ENCODE measurements at regions not wholly inside any gene's neighbourhood (a gene's known extent, or its start where the extent isn't known, plus 50 kb on each side); places are given as distances from the start of the nearest gene placed in this dataset.

DNA sequence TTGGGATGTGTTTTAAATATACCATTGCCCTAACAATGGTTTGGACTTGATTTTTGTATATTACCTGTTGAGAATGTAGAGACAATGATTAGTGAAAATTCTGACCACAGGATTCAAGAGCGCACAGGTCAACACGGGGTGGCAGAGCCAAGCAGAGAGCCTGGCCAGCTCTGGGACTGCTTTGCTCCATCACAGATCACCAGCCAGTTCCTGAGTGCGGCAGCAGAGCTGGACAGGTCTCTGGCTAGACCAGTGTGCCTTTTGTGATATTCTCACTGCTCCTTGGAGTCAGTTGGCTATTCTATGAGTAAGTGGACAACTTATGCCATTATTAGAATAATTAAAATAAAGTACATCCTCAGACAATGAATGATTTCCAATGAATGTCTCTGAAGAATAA is 351.2 kb upstream of the ATP10A start:
- no peaks in the 10 kb centered on the region for H3K9me3 ChIP-seq (ENCODE audit: control insufficient read depth, insufficient read depth, low read depth, low read length)
- CTCF ChIA-PET = no interaction called here

DNA sequence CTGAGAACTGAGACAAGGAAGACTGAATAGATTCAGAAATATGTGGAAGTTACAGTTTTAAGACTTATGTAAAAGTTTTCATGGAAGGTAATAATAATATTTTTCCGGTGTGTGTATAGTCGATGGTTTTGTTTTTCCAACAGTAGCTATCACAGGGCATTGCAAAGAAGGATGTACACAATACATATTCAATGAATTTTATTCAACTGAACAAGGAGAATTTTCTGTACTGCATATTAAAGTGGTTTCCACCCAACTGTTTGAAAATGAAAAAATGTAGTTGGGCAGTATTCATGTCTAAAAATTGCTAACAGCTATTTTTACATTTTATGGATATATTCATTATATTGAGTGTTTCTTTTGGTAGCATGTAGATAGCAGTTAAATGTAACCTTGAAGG is 350.3 kb upstream of the ATP10A start:
- H3K27ac ChIP-seq (ENCODE audit: extremely low read depth, low read depth, low read length) = no peak overlapping the region
- no peak for TF ChIP-seq GLIS2 (tag by site-specific recombination; IDR thresholded peaks at IDR 0.05)
- no peak for TF ChIP-seq ZNF660 (tag by site-specific recombination; IDR thresholded peaks at IDR 0.05)
- TF ChIP-seq WT1 (tag by site-specific recombination; IDR thresholded peaks at IDR 0.05) = no peak
- no peak for TF ChIP-seq YY1 (tag by site-specific recombination; IDR thresholded peaks at IDR 0.05)
- TF ChIP-seq HOXD13 (CRISPR knock-in tag; IDR thresholded peaks at IDR 0.05; ENCODE audit: borderline replicate concordance) = no peak
- no peak for TF ChIP-seq ZNF843 (tag by site-specific recombination; IDR thresholded peaks at IDR 0.05)
- ChIA-PET POLR2A (no interaction called here), CTCF (no interaction called here)
- H3K4me1 ChIP-seq (ENCODE audit: control insufficient read depth, insufficient read depth, low read length) = no peaks in the 10 kb centered on the region
- H3K4me3 ChIP-seq (ENCODE audit: low read depth, low read length) = no peak overlapping the region
- H3K9me3 ChIP-seq (ENCODE audit: control insufficient read depth, insufficient read depth, low read depth, low read length) = no peaks in the 10 kb centered on the region
- no peaks in the 10 kb centered on the region for H3K36me3 ChIP-seq (ENCODE audit: control insufficient read depth in 2 of 2, insufficient read depth in 1 of 2, low read length in 2 of 2)

More for the DNA sequence above, 351.2 kb upstream of the ATP10A start:
- Histone ChIP-seq H3K4me3 (ENCODE audit: low read depth, low read length) (no peak overlapping the region), H3K36me3 (ENCODE audit: control insufficient read depth in 2 of 2, insufficient read depth in 1 of 2, low read length in 2 of 2) (no peaks in the 10 kb centered on the region), H3K27ac (ENCODE audit: extremely low read depth, low read depth, low read length) (no peak overlapping the region), H3K4me1 (ENCODE audit: control insufficient read depth, insufficient read depth, low read length) (no peaks in the 10 kb centered on the region)
- TF ChIP-seq, protein P1, sequence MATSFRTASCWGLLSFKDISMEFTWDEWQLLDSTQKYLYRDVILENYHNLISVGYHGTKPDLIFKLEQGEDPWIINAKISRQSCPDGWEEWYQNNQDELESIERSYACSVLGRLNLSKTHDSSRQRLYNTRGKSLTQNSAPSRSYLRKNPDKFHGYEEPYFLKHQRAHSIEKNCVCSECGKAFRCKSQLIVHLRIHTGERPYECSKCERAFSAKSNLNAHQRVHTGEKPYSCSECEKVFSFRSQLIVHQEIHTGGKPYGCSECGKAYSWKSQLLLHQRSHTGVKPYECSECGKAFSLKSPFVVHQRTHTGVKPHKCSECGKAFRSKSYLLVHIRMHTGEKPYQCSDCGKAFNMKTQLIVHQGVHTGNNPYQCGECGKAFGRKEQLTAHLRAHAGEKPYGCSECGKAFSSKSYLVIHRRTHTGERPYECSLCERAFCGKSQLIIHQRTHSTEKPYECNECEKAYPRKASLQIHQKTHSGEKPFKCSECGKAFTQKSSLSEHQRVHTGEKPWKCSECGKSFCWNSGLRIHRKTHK (tag by site-specific recombination; IDR thresholded peaks at IDR 0.05) = no peak
- TF ChIP-seq ZFP3 (tag by site-specific recombination; IDR thresholded peaks at IDR 0.05; ENCODE audit: low read depth) (no peak), SALL2 (tag by site-specific recombination; IDR thresholded peaks at IDR 0.05; ENCODE audit: borderline replicate concordance) (no peak), ZNF112 (tag by site-specific recombination; IDR thresholded peaks at IDR 0.05) (no peak), TRIM28 (IDR thresholded peaks at IDR 0.05; ENCODE audit: borderline replicate concordance, low read length) (no peak), ZNF24 (tag by site-specific recombination; IDR thresholded peaks at IDR 0.05) (no peak), MZF1 (tag by site-specific recombination; IDR thresholded peaks at IDR 0.05; ENCODE audit: borderline replicate concordance) (no peak), ZNF214 (tag by site-specific recombination; IDR thresholded peaks at IDR 0.05; ENCODE audit: borderline replicate concordance) (no peak), GLIS1 (tag by site-specific recombination; IDR thresholded peaks at IDR 0.05) (no peak), ZNF202 (tag by site-specific recombination; IDR thresholded peaks at IDR 0.05; ENCODE audit: borderline replicate concordance) (no peak), HOXC10 (CRISPR knock-in tag; IDR thresholded peaks at IDR 0.05) (no peak), ZNF16 (tag by site-specific recombination; IDR thresholded peaks at IDR 0.05; ENCODE audit: low read depth) (no peak), ZNF157 (tag by site-specific recombination; IDR thresholded peaks at IDR 0.05) (no peak)
- TF ChIP-seq, protein P2, sequence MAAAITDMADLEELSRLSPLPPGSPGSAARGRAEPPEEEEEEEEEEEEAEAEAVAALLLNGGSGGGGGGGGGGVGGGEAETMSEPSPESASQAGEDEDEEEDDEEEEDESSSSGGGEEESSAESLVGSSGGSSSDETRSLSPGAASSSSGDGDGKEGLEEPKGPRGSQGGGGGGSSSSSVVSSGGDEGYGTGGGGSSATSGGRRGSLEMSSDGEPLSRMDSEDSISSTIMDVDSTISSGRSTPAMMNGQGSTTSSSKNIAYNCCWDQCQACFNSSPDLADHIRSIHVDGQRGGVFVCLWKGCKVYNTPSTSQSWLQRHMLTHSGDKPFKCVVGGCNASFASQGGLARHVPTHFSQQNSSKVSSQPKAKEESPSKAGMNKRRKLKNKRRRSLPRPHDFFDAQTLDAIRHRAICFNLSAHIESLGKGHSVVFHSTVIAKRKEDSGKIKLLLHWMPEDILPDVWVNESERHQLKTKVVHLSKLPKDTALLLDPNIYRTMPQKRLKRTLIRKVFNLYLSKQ (tag by site-specific recombination; IDR thresholded peaks at IDR 0.05; ENCODE audit: borderline replicate concordance) = no peak
- TF ChIP-seq, protein P3, sequence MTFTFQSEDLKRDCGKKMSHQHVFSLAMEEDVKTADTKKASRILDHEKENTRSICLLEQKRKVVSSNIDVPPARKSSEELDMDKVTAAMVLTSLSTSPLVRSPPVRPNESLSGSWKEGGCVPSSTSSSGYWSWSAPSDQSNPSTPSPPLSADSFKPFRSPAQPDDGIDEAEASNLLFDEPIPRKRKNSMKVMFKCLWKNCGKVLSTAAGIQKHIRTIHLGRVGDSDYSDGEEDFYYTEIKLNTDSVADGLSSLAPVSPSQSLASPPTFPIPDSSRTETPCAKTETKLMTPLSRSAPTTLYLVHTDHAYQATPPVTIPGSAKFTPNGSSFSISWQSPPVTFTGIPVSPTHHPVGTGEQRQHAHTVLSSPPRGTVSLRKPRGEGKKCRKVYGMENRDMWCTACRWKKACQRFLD (tag by site-specific recombination; IDR thresholded peaks at IDR 0.05) = no peak
- TF ChIP-seq, protein P4, sequence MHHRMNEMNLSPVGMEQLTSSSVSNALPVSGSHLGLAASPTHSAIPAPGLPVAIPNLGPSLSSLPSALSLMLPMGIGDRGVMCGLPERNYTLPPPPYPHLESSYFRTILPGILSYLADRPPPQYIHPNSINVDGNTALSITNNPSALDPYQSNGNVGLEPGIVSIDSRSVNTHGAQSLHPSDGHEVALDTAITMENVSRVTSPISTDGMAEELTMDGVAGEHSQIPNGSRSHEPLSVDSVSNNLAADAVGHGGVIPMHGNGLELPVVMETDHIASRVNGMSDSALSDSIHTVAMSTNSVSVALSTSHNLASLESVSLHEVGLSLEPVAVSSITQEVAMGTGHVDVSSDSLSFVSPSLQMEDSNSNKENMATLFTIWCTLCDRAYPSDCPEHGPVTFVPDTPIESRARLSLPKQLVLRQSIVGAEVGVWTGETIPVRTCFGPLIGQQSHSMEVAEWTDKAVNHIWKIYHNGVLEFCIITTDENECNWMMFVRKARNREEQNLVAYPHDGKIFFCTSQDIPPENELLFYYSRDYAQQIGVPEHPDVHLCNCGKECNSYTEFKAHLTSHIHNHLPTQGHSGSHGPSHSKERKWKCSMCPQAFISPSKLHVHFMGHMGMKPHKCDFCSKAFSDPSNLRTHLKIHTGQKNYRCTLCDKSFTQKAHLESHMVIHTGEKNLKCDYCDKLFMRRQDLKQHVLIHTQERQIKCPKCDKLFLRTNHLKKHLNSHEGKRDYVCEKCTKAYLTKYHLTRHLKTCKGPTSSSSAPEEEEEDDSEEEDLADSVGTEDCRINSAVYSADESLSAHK (tag by site-specific recombination; IDR thresholded peaks at IDR 0.05) = no peak
- TF ChIP-seq, protein P5, sequence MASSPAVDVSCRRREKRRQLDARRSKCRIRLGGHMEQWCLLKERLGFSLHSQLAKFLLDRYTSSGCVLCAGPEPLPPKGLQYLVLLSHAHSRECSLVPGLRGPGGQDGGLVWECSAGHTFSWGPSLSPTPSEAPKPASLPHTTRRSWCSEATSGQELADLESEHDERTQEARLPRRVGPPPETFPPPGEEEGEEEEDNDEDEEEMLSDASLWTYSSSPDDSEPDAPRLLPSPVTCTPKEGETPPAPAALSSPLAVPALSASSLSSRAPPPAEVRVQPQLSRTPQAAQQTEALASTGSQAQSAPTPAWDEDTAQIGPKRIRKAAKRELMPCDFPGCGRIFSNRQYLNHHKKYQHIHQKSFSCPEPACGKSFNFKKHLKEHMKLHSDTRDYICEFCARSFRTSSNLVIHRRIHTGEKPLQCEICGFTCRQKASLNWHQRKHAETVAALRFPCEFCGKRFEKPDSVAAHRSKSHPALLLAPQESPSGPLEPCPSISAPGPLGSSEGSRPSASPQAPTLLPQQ (tag by site-specific recombination; IDR thresholded peaks at IDR 0.05) = no peak
- POLR2A ChIA-PET = no interaction called here

Measured in HEK293 (cell line).